Hepatic stellate cell (primary cell): ENCODE measurements at regions not wholly inside any gene's neighbourhood (a gene's known extent, or its start where the extent isn't known, plus 50 kb on each side); places are given as distances from the start of the nearest gene placed in this dataset.
"Not testable (repeated sequence)": the region's sequence is repeated elsewhere in the genome, so short reads cannot be mapped to it uniquely, and the experiment has no call there.

ENCODE experiments used
- DNase-seq: peaks from one replicate; pipeline ENCODE4 v3.0.0; 2011; ENCODE audit warnings: low spot score

DNA sequence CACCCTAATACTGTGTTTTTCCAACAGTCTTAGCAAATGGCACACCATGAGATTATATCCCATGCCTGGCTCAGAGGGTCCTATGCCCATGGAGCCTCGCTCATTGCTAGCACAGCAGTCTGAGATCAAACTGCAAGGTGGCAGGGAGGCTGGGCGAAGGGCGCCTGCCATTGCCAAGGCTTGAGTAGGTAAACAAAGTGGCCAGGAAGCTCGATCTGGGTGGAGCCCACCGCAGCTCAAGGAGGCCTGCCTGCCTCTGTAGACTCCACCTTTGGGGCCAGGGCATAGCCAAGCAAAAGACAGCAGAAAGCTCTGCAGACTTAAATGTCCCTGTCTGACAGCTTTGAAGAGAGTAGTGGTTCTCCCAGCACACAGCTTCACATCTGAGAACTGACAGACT is 188.2 kb upstream of the ADGRL3 start:
- not testable (repeated sequence) for DNase-seq

DNA sequence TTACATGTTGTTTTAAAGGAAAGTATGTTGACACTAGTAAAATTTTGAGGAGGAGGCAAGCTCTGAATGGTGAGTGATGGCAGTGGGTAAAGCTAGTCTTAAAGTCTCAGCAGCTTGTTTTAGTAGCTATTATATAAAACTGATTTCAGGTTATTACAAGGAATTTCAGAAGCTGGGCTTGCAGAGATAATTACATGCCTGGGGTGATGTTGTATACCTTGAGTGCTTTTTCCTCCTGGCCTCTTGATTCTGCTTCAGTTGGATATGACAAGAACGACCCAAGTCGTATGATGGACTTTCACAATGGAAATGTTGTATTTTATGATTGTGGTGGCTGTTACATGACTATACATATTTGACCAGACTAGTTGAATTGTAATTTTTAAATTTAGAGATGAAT is 175.5 kb upstream of the ADGRL3 start:
- no peak for DNase-seq

DNA sequence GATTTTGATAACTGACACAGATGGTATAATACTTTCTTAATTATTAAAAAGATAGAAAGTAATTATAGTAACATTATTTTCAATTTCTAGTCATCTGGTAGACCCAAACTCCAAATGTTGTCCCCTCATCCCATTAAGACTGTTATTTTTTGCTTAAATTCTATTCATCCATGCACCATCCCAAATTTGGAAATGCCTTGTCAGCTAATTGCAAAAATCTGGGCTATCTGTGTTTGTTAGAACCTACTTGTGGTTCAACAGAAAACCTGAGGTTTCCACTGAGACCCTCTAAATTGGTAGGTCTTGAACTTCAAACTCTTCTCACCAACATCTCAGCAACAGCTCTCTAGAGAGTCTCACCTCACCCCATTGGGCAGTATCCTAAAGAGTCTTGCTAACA is 172.2 kb upstream of the ADGRL3 start:
- DNase-seq: no peak

DNA sequence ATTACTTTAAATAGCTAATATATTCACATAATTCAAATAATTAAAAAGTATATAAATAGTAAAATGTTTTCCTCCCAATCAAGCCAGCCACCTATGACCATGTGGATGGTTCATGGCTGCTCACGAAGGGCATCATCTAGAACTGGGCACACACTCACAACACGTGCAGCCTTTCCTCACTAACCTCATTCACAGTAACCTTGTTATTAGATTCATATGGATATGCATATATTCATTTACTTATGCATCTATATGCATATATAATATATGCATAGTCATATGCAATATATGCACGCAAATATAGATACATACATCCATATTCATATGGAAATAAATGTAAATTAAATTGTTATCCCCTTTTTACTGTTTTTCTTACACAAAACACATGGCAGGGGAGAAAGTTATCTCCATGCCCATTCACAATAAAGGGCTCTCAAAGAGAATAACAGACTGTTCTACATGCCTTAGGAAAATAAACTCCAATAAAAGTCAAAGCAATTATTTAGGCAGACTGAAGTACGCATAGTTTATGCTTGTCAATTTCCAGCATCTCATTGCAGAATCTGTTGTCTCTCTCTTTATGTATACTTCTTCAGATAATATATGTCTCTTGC is 163.9 kb upstream of the ADGRL3 start:
- no peak for DNase-seq

DNA sequence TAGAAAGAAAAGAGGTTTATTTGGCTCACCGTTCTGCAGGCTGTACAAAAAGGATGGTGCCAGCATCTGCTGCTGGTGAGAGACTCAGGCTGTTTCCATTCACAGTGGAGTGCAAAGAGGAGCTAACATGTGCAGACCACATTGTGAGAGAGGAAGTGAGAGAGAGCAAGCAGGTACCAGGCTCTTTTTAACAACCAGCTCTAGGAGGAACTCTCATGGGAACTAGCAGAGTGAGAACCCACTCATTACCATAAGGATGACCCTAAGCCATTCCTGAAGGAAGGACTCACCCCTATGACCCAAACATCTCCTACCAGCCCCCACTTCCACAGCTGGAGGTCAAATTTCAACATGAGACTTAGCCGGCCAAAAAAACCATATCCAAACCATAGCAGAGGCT is 158.6 kb upstream of the ADGRL3 start:
- DNase-seq: no peak

DNA sequence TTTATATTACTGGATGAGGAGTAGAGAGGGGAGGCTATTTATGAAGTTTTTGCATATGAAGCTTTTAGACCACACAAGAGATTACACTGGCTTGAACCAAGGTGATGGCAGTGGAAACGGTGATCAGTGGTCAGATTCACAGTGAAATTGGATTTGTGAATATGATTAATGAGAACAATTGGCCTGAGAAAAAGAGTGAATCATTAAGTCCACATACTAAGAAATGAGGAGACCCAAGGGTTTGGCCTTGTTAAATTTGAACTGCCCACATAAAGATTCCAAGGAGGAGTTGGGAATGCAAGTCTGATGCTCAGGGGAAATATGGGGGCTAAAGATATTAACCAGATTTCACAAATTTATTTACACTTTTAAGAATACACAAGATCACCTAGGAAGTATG is 155.3 kb upstream of the ADGRL3 start:
- DNase-seq: no peak

DNA sequence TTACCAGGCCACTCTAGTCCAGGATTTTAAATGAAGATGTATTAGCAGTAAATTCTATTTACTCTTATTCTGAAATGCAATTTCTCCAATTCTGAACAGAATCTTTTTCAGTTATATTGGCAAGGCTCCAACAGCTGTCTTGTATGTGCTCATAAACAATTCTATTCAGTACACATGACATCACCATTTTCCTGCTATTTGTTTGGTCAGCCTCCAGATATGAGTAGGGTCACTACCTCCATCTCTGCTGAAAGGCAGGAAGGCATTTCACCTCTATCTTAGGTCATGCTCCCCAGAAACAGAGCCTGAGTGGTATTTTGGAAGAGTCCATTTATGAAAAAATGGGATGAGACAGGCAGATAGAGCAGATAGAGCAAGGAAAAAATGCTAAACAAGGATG is 151.1 kb upstream of the ADGRL3 start:
- DNase-seq: no peak

DNA sequence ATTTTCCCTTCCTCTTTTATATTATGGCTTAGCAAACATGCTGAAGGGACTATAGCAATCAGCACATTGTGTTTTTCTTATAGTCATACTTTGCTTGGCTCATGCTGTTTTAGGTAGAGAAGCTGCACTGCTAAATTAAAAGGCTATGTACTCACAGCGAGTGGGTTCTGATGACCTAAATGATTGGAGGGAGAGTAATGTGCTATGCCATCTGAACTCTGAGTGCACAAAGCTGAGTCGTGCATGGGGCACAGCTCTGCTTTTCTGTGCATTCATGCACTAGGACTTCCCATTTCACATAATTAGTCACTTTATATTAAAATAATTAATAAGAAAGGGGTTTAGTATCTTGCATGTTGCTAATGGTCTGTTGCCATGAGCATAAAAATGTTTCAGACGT is 132.7 kb upstream of the ADGRL3 start:
- DNase-seq: no peak

DNA sequence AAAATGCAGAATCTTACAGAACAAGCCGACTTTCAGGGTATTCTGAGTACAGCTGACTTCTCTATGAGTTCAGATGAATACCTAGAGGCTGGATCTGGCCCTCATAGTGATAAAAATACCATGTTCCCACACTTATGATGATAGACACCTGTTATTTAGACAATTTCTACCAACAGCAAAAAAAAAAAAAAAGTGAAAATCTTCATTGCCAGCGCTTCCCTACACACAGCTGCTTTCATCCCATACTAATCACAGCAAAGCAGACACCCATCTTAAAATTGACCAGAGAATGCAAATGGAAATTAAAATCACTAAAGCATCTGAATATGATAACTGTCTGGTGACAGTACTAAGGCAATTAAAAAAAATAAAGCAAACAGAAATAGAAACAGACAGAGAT is 132.1 kb upstream of the ADGRL3 start:
- no peak for DNase-seq

DNA sequence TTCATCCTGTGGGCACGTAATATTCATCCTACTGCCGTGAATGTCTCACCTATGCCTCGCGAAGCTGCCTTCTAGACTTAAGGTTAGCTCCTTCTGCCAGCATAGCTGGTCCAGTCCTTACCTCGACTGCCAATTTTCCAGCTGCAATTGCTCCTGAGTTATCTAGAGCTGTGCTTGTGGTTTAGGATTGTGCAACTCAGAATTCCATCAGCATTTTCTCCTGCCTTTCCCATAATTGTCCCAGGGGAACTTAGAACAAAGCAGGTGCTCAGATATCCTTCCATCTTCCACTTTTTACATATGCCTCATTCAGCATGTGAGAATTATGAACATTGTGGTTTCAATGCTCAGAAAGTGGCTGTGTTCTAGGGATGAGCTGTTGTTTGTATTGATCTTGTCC is 131.4 kb upstream of the ADGRL3 start:
- no peak for DNase-seq

DNA sequence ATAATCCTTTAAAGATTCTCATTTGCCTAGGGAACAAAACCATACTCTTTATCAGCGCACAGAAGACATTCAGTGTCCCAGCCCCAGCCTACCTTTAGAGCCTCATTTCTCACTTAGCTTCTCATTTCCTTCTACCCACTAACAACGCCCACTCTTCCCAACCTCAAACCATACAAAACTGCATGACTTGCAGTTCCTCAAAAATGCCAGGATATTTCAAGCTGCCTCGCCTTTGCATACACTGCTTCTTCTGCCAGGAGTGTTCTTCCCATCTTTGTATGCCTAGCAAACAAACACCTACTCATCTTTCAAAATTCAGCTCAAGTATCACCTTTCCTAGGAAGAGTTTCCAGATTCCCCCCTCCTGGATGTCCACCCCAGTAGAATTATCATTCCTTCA is 129.9 kb upstream of the ADGRL3 start:
- DNase-seq: no peak

DNA sequence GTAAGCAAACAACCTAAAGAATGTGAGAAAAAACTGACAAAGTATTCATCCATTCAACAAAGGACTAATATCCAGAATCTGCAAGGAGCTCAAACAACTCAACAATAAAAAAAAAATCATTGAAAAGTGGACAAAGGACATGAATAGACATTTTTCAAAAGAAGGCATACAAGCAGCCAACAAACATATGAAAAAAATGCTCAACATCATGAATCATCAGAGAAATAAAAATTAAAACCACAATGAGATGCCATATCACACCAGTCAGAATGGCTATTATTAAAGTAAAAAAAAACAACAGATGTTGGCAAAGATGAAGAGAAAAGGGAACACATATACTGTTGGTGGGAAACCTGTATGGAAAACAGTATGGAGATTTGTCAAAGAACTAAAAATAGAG is 120.7 kb upstream of the ADGRL3 start:
- no peak for DNase-seq

DNA sequence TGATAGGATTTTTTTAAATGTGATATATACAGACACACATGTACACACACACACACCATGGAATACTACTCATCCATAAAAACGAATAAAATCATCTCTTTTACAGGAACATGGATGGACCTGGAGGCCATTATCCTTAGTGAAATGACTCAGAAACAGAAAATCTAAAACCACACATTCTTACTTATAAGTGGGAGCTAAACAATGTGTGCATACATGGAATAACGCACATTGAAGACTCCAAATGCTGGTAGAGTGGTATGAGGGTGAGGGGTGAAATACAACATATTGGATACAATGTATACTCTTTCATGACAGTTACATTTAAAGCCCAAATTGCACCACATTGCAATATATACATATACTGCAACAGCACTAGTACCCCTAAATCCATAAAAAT is 120.2 kb upstream of the ADGRL3 start:
- DNase-seq: no peak

DNA sequence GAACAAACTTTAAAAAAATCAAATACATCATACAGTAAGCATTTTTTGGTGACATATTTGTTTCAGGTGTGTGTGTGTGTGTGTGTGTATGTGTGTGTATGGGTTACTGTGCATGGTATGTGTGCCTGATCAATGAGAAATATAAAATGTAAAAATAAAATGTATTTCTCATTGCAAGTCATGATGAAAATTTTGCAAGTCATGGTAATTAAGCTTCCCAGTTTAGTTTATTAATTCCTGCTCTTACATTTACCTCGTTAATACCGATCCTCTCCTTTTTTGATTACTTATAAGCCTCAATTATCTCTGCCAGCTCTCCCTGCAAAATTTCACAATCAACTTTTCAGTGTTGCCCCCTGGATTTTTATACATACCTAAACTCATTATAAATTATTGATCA is 114.6 kb upstream of the ADGRL3 start:
- DNase-seq: no peak

DNA sequence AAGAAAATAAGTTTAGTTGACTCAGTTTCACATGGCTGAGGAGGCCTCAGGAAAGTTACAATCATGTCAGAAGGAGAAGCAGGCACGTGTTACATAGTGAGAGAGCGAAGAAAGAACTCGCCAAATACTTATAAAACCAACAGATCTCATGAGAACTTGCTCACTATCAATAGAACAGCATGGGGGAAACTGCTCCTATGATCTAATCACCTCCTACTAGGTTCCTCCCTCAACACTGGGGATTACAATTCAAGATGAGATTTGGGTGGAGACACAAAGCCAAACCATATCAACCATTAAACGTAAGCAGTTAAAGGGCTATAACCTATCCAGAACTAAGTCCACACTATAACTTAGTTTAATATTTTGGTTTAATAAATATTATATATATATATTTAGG is 113.8 kb upstream of the ADGRL3 start:
- DNase-seq: no peak

DNA sequence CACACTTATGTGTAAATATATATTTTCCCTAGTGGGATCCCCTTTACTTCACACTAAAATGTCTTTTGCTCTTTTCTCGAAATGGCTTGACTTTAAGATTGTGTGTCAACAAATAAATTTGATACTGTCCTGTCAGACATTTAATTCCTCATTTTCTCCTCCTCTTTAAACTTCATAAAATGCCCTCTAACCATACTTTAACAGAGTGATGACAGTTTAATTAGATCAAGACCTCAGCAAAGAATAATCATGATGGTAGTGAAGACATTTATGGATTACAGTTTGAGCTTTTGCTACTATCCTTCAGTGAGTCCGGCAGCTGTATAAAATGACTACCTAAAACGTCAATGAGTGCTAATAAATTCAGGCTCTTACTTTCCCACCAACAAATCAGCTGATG is 113.1 kb upstream of the ADGRL3 start:
- DNase-seq: no peak

DNA sequence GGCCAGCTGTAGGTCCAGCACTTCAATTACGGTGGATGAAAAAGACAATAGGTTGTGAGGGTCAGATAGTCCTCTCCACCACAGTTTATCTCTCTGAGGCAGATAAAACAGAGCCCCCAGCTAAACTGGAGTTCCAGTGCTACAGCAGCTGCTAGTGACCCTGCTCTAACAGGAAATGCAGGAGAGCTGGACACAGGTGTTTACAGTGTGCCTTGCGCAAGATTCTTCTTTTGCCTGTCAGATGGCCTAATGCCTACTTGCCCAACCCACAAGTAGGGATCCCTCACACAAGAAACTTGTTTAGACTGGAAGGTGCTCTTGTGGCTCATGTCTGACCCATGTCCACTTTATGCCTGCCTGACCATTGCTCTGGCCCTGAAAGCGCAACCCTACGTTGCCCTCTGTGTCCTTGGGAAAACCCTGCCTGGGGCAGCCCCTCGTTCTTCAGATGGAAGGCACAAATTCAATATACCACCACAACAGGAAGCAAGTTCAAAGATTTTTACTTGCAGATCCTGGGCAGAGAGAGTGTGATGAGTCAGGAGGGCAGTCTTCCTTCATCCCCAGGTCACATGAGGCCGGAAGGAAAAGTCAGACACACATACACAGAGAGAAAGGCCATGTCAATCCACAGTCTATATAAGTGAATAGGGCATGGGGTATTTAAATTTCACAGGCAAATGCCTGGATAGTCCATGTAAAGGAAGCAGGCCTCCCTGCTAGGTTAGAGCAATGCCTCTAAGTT is 105.1 kb upstream of the ADGRL3 start:
- no peak for DNase-seq

DNA sequence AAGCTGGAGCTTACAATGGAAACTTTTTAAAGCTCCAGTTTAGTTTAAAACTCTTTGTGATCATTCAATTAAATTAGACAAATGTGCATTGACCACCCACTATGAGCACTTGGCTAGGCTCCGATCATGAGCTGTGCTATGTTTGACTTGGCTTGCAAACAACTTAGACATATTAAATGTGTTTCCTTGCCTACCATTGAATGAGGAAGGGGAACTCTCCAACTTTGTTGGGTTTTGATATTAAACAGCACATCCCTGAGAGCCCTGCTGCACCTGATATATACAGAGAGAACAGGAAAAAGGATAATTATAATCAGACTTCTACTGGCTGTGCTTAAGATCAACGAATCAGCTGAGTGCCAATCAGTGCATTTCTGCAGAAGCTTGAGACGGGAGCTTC is 71.4 kb upstream of the ADGRL3 start:
- no peak for DNase-seq

DNA sequence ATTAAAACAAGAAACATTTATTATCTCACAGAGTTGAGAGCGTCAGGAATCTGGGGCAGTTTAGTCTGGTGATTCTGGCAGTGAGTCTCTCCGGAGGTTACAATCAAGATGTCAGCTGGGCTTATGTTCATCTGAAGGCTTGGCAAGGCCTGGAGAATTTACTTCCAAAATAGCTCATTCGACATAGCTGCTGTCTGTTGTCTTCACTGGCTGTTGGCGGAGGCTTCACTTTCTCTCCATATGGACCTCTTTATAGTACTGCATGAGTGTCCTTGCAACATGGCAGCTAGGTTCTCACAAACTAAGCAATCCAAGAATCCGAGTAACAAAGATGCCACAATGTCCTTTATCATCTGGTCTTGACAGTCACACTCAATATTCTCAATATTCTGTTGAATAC is 70.2 kb upstream of the ADGRL3 start:
- no peak for DNase-seq

DNA sequence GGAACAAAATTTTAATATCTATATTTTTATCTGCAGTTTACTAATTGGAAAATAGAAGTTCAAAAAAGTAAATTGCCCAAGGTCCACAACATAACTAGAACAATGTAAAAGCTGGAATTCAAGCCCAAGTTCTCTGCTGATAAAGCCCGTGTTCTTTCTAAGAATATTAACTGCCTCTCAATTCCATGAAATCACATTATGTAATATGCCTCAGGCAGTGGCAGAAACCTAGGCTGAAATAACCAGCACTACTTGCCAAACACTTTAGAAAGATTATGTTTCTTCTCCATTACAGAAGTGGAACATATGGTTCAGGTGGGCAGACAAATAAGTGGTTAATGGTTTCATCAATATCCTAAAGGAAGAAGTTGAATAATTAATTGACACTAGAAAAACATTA is 56.7 kb upstream of the ADGRL3 start:
- DNase-seq: no peak

DNA sequence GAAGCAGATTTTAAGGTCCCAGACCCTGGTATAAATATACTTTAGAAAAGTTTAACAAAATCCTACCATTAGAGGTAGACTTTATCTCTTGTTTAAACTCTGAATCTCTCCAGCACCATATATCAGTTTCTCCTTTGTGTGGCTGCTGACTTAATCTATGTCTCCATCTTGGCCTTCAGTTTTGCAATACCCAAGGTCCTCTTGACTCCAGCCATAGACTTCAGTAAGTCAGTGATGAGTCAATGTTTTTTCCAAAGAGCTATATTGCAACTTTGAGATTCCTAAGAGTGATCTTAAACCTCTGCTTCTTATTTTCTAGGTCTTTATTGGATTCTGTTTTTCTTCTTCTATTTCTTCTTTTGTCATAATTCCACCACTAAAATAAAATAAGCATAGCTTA is 50.8 kb upstream of the ADGRL3 start:
- no peak for DNase-seq
